MCF 10A (cell line): ENCODE measurements at regions not wholly inside any gene's neighbourhood (a gene's known extent, or its start where the extent isn't known, plus 50 kb on each side); places are given as distances from the start of the nearest gene placed in this dataset.
A peak's percentile ranks its signal among the peaks of the same experiment; 100 is the strongest.

Experiments used
- BruUV-seq: library from RNA; stranded (reverse); fragments of 400-500 nt; replicated peaks from 2 replicates; lab custom pipeline; 2021; lab: Mats Ljungman, UMichigan
- CTCF ChIA-PET: fragments of 300-600 bp; sonication (Branson Sonifier 250); formaldehyde crosslinking; extraction: SDS; loops from one replicate; lab custom pipeline; 2021; ENCODE audit warnings: antibody characterized with exemption, inconsistent platforms; lab: Yijun Ruan, JAX
- POLR2A ChIA-PET: fragments of 300-600, 350-650 bp; sonication (Branson Sonifier 250); formaldehyde crosslinking; extraction: SDS; loops from one replicate; lab custom pipeline; 2020; ENCODE audit warnings: antibody characterized with exemption, inconsistent platforms; lab: Yijun Ruan, JAX
- DNase-seq: peaks from one replicate; pipeline ENCODE4 v3.0.0-alpha.2; 2018; ENCODE audit not compliant: unreplicated experiment
- H3K27ac Mint-ChIP-seq: one replicate; pipeline ENCODE4 v1.8.0; 2022; ENCODE audit warnings: mild to moderate bottlenecking, low read depth, mixed read lengths; ENCODE audit not compliant: unreplicated experiment
- H3K27me3 Mint-ChIP-seq: one replicate; pipeline ENCODE4 v1.8.0; 2022; ENCODE audit warnings: mixed read lengths; ENCODE audit not compliant: insufficient read depth, unreplicated experiment
- H3K36me3 Mint-ChIP-seq: one replicate; pipeline ENCODE4 v1.8.0; 2022; ENCODE audit warnings: mild to moderate bottlenecking, moderate library complexity, mixed read lengths; ENCODE audit not compliant: insufficient read depth, unreplicated experiment
- H3K4me1 Mint-ChIP-seq: one replicate; pipeline ENCODE4 v1.8.0; 2022; ENCODE audit warnings: mixed read lengths; ENCODE audit not compliant: insufficient read depth, unreplicated experiment
- H3K4me3 Mint-ChIP-seq: one replicate; pipeline ENCODE4 v1.8.0; 2022; ENCODE audit warnings: mild to moderate bottlenecking, moderate library complexity, mixed read lengths; ENCODE audit not compliant: unreplicated experiment
- H3K9me3 Mint-ChIP-seq: one replicate; pipeline ENCODE4 v1.8.0; 2022; ENCODE audit warnings: mixed read lengths; ENCODE audit not compliant: unreplicated experiment
- intact Hi-C: fragments of 100-400 bp; cut with micrococcal nuclease; formaldehyde crosslinking; loops from 2 replicates; pipeline ENCODE4 v1.14.1; 2022
- TF ChIP-seq, protein P1 (sequence below): fragments of 200-600 bp; IDR thresholded peaks from one replicate; pipeline ENCODE4 v1.8.0; 2022; ENCODE audit warnings: antibody characterized with exemption, mild to moderate bottlenecking; ENCODE audit not compliant: unreplicated experiment

DNA sequence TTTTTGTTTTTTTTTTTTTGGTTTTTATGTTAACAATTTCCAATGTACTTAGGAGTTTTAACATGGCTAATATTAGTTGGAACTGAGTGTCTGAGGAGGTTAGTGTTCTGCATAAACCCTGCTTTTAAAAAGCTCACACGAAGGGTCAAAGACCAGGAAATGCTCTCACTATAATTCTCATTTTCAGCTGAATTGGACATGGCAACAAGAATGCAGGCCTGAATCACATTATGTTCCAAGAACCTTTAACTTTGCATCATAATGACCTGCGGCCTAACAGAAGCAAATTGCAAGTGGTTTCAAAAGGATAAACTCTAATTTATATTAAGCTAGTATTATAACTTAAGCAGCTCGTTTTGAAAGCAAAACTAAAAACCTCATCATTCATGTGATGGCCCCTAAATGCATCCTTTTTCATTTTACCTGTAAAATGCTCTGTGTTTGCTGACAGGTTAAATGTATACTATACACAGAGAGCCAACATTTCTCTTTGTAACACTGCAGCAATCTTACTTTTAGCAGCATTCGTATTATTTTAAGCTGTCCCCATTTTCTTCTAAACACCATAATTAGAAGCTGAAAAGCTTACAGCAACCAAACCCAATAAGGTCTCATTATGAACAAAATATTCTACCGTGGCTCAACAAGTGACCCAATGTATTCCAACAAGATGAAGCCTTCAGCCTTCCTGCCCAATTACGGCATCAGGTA, 242.8 kb upstream of the SP4 start:
- H3K27me3 Mint-ChIP-seq, result peaks cover 36% of the 10 kb centered on the region
- H3K4me1 Mint-ChIP-seq, result no peaks in the 10 kb centered on the region
- TF ChIP-seq, protein P1, sequence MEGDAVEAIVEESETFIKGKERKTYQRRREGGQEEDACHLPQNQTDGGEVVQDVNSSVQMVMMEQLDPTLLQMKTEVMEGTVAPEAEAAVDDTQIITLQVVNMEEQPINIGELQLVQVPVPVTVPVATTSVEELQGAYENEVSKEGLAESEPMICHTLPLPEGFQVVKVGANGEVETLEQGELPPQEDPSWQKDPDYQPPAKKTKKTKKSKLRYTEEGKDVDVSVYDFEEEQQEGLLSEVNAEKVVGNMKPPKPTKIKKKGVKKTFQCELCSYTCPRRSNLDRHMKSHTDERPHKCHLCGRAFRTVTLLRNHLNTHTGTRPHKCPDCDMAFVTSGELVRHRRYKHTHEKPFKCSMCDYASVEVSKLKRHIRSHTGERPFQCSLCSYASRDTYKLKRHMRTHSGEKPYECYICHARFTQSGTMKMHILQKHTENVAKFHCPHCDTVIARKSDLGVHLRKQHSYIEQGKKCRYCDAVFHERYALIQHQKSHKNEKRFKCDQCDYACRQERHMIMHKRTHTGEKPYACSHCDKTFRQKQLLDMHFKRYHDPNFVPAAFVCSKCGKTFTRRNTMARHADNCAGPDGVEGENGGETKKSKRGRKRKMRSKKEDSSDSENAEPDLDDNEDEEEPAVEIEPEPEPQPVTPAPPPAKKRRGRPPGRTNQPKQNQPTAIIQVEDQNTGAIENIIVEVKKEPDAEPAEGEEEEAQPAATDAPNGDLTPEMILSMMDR, result no peak
- no peaks in the 10 kb centered on the region for H3K36me3 Mint-ChIP-seq
- no peak overlapping the region for H3K4me3 Mint-ChIP-seq
- intact Hi-C loops, result no loop called here
- ChIA-PET CTCF (interaction anchor here (0.6 kb wide), 2 partner anchors 68 to 83 kb away, joined by 3 read pairs; no protein-coding TSS in a partner anchor), POLR2A (no interaction called here)
- H3K27ac Mint-ChIP-seq, result no peak overlapping the region
- peaks cover 8% of the 10 kb centered on the region for H3K9me3 Mint-ChIP-seq
- DNase-seq, result no peak
- BruUV-seq, result no TSS peak

DNA sequence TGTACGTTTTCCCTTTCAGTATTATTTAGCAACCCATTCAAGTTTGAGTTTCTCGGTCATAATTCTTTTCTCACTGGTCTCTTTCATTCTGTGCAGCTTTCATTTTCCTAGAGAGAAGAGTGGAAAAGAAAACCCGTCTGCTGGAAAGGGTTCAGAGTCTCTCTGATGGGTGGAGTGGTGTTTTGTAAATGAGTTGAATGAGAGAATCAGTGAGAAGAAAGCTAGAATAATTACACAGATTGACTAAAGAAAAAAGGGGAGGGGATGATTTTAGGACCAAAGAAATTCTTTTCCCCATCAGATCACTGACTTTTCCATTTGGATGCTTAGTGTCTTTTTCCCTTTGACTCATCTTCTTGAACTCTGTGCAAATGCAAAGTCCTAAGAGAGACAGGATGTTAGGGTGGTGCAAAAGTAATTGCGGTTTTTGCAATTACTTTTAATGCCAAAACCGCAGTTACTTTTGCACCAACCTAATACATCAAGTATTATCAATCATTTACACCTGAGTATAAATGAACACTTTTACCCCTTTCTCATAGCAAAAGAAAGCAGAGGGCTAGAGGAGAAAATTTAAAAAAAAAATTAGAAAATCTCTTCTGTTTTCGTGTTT, 242.1 kb upstream of the SP4 start:
- CTCF ChIA-PET, result interaction anchor here (0.6 to 0.9 kb wide), 3 partner anchors 9 to 82 kb away, joined by 3 read pairs; no protein-coding TSS in a partner anchor
- peaks cover 8% of the 10 kb centered on the region for H3K9me3 Mint-ChIP-seq
- H3K27ac Mint-ChIP-seq, result no peak overlapping the region
- no peak overlapping the region for H3K4me3 Mint-ChIP-seq
- TF ChIP-seq, protein P1, result no peak
- H3K4me1 Mint-ChIP-seq, result no peaks in the 10 kb centered on the region
- POLR2A ChIA-PET, result no interaction called here
- peaks cover 37% of the 10 kb centered on the region for H3K27me3 Mint-ChIP-seq
- no TSS peak for BruUV-seq
- intact Hi-C loops, result no loop called here
- no peak for DNase-seq
- H3K36me3 Mint-ChIP-seq, result no peaks in the 10 kb centered on the region

DNA sequence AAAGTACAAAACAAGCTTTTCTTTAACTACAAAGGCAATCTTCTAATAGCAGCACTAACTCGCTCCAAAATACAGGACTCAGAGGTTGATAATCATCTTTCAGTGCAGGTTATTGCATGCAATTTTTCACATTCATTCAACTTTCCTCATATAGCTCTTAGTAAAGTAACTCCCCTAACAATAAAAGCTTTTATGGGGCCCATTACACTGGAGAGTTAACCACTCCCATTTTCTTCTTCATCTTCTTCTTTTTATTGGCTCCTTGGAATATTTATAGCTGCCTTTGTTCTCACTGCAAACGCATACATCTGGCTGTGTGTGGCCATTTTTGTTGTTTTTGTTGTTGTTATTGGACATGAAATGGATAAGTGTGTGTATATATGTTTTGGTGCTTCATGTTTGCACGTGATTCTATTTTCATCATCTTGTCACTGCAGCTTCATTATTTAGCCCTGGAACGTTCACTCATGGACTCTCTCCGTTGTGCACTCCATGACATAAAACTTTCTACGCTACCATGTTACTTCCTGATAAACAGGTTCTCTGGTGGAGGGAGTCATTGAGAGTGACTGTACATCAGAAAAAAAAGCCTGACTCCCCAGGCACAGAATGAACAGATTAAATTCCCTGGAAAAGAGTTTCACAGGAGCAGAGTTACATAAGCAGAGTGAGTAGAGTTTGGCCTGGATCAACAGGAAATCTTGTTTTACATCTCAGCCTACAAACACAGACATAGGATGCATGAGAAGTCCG, 236.4 kb upstream of the SP4 start:
- TF ChIP-seq, protein P1, result no peak
- Mint-ChIP-seq H3K36me3 (no peaks in the 10 kb centered on the region), H3K9me3 (no peaks in the 10 kb centered on the region), H3K4me3 (no peak overlapping the region), H3K27me3 (peaks cover 33% of the 10 kb centered on the region), H3K27ac (no peak overlapping the region), H3K4me1 (peaks cover 13% of the 10 kb centered on the region)
- intact Hi-C loops, result no loop called here
- DNase-seq, result no peak
- POLR2A ChIA-PET, result interaction anchor here (1.0 kb wide), 1 partner anchor 25 kb away, joined by 4 read pairs; no protein-coding TSS in a partner anchor
- CTCF ChIA-PET, result interaction anchor here (1.0 to 1.5 kb wide), 4 partner anchors 42 to 163 kb away, joined by 3 to 4 read pairs (median 4); no protein-coding TSS in a partner anchor
- BruUV-seq, result no TSS peak

DNA sequence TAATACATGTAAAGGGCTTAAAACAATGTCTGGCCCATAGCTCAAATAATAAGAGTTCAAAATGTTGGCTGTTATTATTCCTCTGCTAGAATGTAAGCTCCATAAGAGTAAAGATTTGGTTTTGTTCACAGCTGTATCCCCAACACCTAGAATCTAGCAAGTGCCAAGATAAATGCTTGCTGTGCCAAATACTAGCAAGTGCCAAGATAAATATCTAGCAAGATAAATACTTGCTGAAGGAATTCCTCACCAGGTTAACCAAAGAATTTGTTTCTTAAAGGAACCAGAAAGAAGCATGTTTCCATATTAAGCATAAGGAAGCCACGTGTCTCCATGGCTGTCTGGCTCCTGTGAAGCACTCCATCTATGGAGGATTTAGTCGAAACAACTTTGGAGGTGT, 235.2 kb upstream of the SP4 start:
- CTCF ChIA-PET, result interaction anchor here (0.7 to 1.5 kb wide), 5 partner anchors 43 to 572 kb away, joined by 3 to 4 read pairs (median 3); no protein-coding TSS in a partner anchor
- TF ChIP-seq, protein P1, result no peak
- intact Hi-C loops, result no loop called here
- POLR2A ChIA-PET, result no interaction called here
- BruUV-seq, result no TSS peak
- Mint-ChIP-seq H3K36me3 (no peaks in the 10 kb centered on the region), H3K27ac (no peak overlapping the region), H3K27me3 (peaks cover 22% of the 10 kb centered on the region), H3K4me3 (no peak overlapping the region), H3K9me3 (peaks cover 7% of the 10 kb centered on the region), H3K4me1 (peaks cover 13% of the 10 kb centered on the region)
- peak; percentile 82 for DNase-seq
